MM.1S (cell line): ENCODE measurements at regions not wholly inside any gene's neighbourhood (a gene's known extent, or its start where the extent isn't known, plus 50 kb on each side); places are given as distances from the start of the nearest gene placed in this dataset.

Experiments used
- DNase-seq: peaks from one replicate; pipeline ENCODE4 v3.0.0-alpha.2; 2015
- H2AFZ ChIP-seq: fragments of 300-600 bp; sonication (generic); 2 replicates; pipeline ENCODE4 v1.6.0; 2016; ENCODE audit warnings: antibody characterized with exemption, low read length
- H3F3A ChIP-seq: fragments of 300-600 bp; sonication (generic); 2 replicates; pipeline ENCODE4 v1.6.1; 2016; ENCODE audit warnings: mild to moderate bottlenecking, antibody characterized with exemption, low read length, moderate library complexity, mixed read lengths; ENCODE audit not compliant: insufficient read depth
- H3K27ac ChIP-seq: fragments of 300-600 bp; sonication (generic); 2 replicates; pipeline ENCODE4 v1.5.1; 2016; ENCODE audit warnings: mild to moderate bottlenecking, low read length
- H3K27me3 ChIP-seq: fragments of 300-600 bp; sonication (generic); replicated peaks from 2 replicates; pipeline ENCODE4 v1.6.0; 2016; ENCODE audit warnings: low read length; ENCODE audit not compliant: insufficient read depth
- H3K36me3 ChIP-seq: fragments of 300-600 bp; sonication (generic); replicated peaks from 2 replicates; pipeline ENCODE4 v1.6.1; 2016; ENCODE audit warnings: mild to moderate bottlenecking, low read length, mixed read lengths; ENCODE audit not compliant: insufficient read depth
- H3K4me1 ChIP-seq: fragments of 300-600 bp; sonication (generic); 2 replicates; pipeline ENCODE4 v1.6.1; 2016; ENCODE audit warnings: low read length, mixed read lengths
- H3K4me2 ChIP-seq: fragments of 300-600 bp; sonication (generic); 2 replicates; pipeline ENCODE4 v1.6.0; 2016; ENCODE audit warnings: low read depth, low read length
- H3K4me3 ChIP-seq: fragments of 300-600 bp; sonication (generic); 2 replicates; pipeline ENCODE4 v1.5.1; 2016; ENCODE audit warnings: low read length, mixed read lengths
- H3K79me2 ChIP-seq: fragments of 300-600 bp; sonication (generic); 2 replicates; pipeline ENCODE4 v1.6.1; 2016; ENCODE audit warnings: mixed run types, low read length, mixed read lengths
- H3K9ac ChIP-seq: fragments of 300-600 bp; sonication (generic); 2 replicates; pipeline ENCODE4 v1.6.1; 2016; ENCODE audit warnings: low read length, mixed read lengths
- H3K9me2 ChIP-seq: fragments of 300-600 bp; sonication (generic); replicated peaks from 2 replicates; pipeline ENCODE4 v1.6.1; 2016; ENCODE audit warnings: mild to moderate bottlenecking, low read length, mixed read lengths; ENCODE audit not compliant: insufficient read depth
- H3K9me3 ChIP-seq: fragments of 300-600 bp; sonication (generic); replicated peaks from 2 replicates; pipeline ENCODE4 v1.6.1; 2016; ENCODE audit warnings: mild to moderate bottlenecking, low read length, mixed read lengths; ENCODE audit not compliant: insufficient read depth
- H4K20me1 ChIP-seq: fragments of 300-600 bp; sonication (generic); 2 replicates; pipeline ENCODE4 v1.6.1; 2016; ENCODE audit warnings: mild to moderate bottlenecking, low read length, moderate library complexity, mixed read lengths; ENCODE audit not compliant: insufficient read depth
- CTCF ChIP-seq: fragments of 300-600 bp; sonication (generic); IDR thresholded peaks from 2 replicates; pipeline ENCODE4 v1.5.1; 2016; ENCODE audit warnings: antibody characterized with exemption, low read length, mixed read lengths
- EZH2 ChIP-seq: fragments of 300-600 bp; sonication (generic); optimal IDR thresholded peaks from 2 replicates; pipeline ENCODE3; 2017; ENCODE audit warnings: low read depth, mild to moderate bottlenecking, antibody characterized with exemption, low read length, mixed read lengths
- EZH2phosphoT487 ChIP-seq: fragments of 300-600 bp; sonication (generic); IDR thresholded peaks from 2 replicates; pipeline ENCODE4 v1.6.1; 2018; ENCODE audit warnings: antibody characterized with exemption, low read length

DNA sequence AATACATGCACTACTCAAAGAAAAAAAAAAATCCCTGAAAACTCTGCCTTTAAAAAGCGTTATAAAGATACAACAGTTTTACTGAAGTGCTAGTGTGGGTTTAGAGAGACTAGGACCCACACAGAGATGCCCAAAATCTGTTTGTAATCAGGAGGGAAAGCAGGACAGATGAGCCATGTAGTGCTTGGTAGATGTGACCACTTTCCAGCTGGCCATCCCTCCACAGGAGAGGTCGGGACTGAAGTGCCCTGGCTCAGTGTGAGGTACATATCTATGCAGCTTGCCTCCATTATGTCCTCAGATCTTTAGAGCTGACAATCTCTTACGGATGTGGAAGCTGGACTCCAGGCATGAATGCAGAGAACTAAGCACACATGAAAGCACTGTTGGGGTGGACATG lies 57.5 kb upstream of the NANOGP8 start:
- Histone ChIP-seq H2AFZ (no peak overlapping the region), H3K27me3 (no peaks in the 10 kb centered on the region), H4K20me1 (no peaks in the 10 kb centered on the region), H3K4me3 (no peak overlapping the region), H3K4me2 (no peak overlapping the region), H3K4me1 (peaks cover under 1% of the 10 kb centered on the region; the same call in 1 of the 2 replicates), H3K27ac (no peak overlapping the region), H3F3A (no peaks in the 10 kb centered on the region), H3K9me2 (no peaks in the 10 kb centered on the region), H3K36me3 (no peaks in the 10 kb centered on the region), H3K9ac (no peak overlapping the region), H3K79me2 (no peaks in the 10 kb centered on the region), H3K9me3 (no peaks in the 10 kb centered on the region)
- DNase-seq = no peak
- TF ChIP-seq EZH2phosphoT487 = no peak
- TF ChIP-seq EZH2 = no peak
- TF ChIP-seq CTCF = no peak

- Histone ChIP-seq H4K20me1 (no peaks in the 10 kb centered on the region), H3K9me2 (no peaks in the 10 kb centered on the region), H3K27me3 (no peaks in the 10 kb centered on the region), H3K9ac (no peak overlapping the region), H3K27ac (no peak overlapping the region), H3K36me3 (no peaks in the 10 kb centered on the region), H3K4me2 (no peak overlapping the region), H3K79me2 (no peaks in the 10 kb centered on the region), H3K4me3 (no peak overlapping the region), H3F3A (no peaks in the 10 kb centered on the region), H3K9me3 (no peaks in the 10 kb centered on the region), H2AFZ (no peak overlapping the region), H3K4me1 (peaks cover 6% of the 10 kb centered on the region; the same call in 1 of the 2 replicates)
- no peak for DNase-seq
- TF ChIP-seq CTCF = no peak
- no peak for TF ChIP-seq EZH2
- TF ChIP-seq EZH2phosphoT487 = no peak
Observed at GRCh38 chr15:35141743-35142471, 56.8 kb upstream of the NANOGP8 start.

- H3K4me3 ChIP-seq = no peak overlapping the region
- no peaks in the 10 kb centered on the region for H3F3A ChIP-seq
- H3K9me2 ChIP-seq = no peaks in the 10 kb centered on the region
- no peaks in the 10 kb centered on the region for H3K9me3 ChIP-seq
- TF ChIP-seq EZH2 = no peak
- no peak overlapping the region for H3K4me2 ChIP-seq
- no peaks in the 10 kb centered on the region for H3K27me3 ChIP-seq
- H3K79me2 ChIP-seq = no peaks in the 10 kb centered on the region
- H2AFZ ChIP-seq = no peak overlapping the region
- H3K9ac ChIP-seq = no peak overlapping the region
- no peaks in the 10 kb centered on the region for H4K20me1 ChIP-seq
- no peak overlapping the region for H3K27ac ChIP-seq
- peaks cover 7% of the 10 kb centered on the region; the same call in 1 of the 2 replicates for H3K4me1 ChIP-seq
- H3K36me3 ChIP-seq = no peaks in the 10 kb centered on the region
- DNase-seq = no peak
Observed at GRCh38 chr15:35139822-35140221, 54.7 kb upstream of the NANOGP8 start.

GRCh38 chr15:35137190-35137574 lies 52.1 kb upstream of the NANOGP8 start:
- H3K4me1 ChIP-seq = peaks cover 7% of the 10 kb centered on the region; the same call in 1 of the 2 replicates
- no peaks in the 10 kb centered on the region for H4K20me1 ChIP-seq
- no peaks in the 10 kb centered on the region for H3K9me3 ChIP-seq
- no peaks in the 10 kb centered on the region for H3K9me2 ChIP-seq
- H3K9ac ChIP-seq = no peak overlapping the region
- H3K27me3 ChIP-seq = no peaks in the 10 kb centered on the region
- H3K36me3 ChIP-seq = no peaks in the 10 kb centered on the region
- H3K4me2 ChIP-seq = peak overlapping the region; percentile 15; the same call in 1 of the 2 replicates
- no peaks in the 10 kb centered on the region for H3K79me2 ChIP-seq
- H2AFZ ChIP-seq = no peak overlapping the region
- no peak overlapping the region for H3K27ac ChIP-seq
- no peaks in the 10 kb centered on the region for H3F3A ChIP-seq
- H3K4me3 ChIP-seq = no peak overlapping the region
- peak; percentile 29 for DNase-seq
- TF ChIP-seq EZH2 (no peak), CTCF (no peak), EZH2phosphoT487 (no peak)
